ENCODE measurements at regions not wholly inside any gene's neighbourhood (a gene's known extent, or its start where the extent isn't known, plus 50 kb on each side); places are given as distances from the start of the nearest gene placed in this dataset.
"Not testable (repeated sequence)": the region's sequence is repeated elsewhere in the genome, so short reads cannot be mapped to it uniquely, and the experiment has no call there.

GRCh38 chr12:22126758-22127157, 80.7 kb downstream of the CMAS start:
- no peak overlapping the region for H3K4me3 ChIP-seq (ENCODE audit: low read depth, low read length)
- TF ChIP-seq CTCF (IDR thresholded peaks at IDR 0.05; ENCODE audit: low read depth, low read length, missing control alignments), result no peak
- DNase-seq (ENCODE audit: low read depth), result no peak

DNA sequence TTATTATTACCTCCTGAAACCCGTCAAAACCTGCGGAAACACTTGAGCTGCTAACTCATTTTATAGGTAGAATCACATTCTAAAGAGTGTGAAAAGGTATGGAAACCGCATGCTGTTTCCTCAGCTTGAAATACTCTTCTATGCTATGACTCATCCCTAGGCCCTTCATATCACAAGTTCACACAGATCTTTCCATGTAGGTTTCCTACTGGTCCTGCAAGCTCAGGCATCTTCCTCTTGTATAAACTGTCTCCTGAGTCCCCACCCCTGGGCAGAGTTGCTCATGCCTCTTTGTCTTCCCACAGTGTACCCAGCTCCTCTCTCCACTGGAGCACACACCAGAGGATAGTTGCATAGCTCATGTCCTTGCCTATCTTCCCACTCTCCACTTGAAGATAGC, 84.7 kb downstream of the CMAS start:
- DNase-seq (ENCODE audit: low read depth), result no peak
- no peak overlapping the region for H3K4me3 ChIP-seq (ENCODE audit: low read depth, low read length)
- TF ChIP-seq CTCF (IDR thresholded peaks at IDR 0.05; ENCODE audit: low read depth, low read length, missing control alignments), result no peak

DNA sequence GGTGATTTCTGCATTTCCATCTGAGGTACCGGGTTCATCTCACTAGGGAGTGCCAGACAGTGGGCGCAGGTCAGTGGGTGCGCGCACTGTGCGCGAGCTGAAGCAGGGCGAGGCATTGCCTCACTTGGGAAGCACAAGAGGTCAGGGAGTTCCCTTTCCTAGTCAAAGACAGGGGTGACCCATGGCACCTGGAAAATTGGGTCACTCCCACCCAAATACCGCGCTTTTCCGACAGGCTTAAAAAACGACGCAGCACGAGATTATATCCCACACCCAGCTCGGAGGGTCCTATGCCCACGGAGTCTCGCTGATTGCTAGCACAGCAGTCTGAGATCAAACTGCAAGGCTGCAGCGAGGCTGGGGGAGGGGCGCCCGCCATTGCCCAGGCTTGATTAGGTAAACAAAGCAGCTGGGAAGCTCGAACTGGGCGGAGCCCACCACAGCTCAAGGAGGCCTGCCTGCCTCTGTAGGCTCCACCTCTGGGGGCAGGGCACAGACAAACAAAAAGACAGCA, 90.6 kb downstream of the CMAS start:
- DNase-seq (ENCODE audit: low read depth); H3K4me3 ChIP-seq (ENCODE audit: low read depth, low read length): not testable (repeated sequence)
